GM12873 (cell line): ENCODE measurements at regions not wholly inside any gene's neighbourhood (a gene's known extent, or its start where the extent isn't known, plus 50 kb on each side); places are given as distances from the start of the nearest gene placed in this dataset.

ENCODE experiments used
- CTCF ChIP-seq: IDR thresholded peaks from 2 replicates; pipeline ENCODE4 v1.5.1; 2012; ENCODE audit warnings: low read depth, mild to moderate bottlenecking, moderate library complexity, low read length, control low read depth; ENCODE audit not compliant: insufficient read depth; ENCODE audit errors: missing control alignments

DNA sequence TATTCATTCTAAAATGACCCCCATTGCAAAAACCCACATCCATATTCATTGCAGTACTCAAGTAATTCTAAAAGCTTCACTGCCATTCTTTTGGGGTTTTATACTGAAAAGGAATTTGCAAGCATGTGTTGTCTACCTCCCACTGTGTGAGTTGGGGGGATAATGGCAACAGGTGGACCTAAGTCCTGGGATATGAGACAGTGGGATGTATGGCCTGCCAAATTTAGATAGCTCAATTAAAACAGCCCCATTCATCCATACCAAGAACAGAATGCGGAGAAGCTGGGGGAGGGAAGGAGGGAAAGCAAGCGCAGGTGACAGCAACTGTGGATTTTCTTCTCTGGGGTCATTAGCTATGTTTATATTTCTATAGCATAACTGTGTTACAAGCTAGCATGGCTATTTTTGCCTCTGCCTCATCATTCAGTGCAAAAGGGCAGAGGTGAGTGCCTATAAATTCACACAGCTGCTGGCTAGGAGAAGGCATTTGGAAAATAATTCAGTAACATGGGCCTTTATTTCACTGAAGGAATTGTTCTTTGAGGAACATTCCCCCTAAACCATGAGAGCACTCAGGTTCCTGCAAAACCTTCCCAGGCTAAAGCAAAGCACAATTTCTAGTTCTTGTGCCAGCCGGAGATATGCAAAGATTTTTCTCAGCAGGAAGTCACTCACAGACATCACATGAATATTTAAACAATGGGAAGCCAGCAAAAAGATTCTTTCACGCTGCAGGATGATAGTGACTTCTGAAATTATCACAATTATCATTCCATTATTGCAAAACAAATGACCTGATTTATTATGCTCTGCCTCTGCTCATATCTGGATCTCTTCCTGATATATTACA lies 393.9 kb upstream of the ACVR2A start:
- TF ChIP-seq CTCF: no peak

- TF ChIP-seq CTCF: no peak
Measured at GRCh38 chr2:147449323-147449991, 395.4 kb upstream of the ACVR2A start.

DNA sequence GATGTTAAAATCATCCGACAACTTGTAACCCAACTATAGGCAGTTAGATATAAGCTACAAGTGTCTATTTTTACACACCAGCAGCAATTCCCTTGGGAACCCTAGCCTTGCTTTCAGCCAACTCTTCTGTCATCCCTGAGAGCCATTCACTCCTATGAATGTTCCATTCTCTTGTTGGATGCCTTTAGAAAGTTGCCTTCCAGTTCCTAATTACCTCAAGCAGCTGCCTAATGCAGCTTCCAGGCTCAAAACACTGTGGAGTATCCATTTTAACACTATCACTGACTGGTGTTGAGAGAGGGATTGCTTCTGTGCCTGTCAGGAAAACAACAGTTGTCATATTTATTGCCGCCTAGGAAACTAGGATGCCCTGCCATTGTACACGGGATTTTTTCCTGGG lies 402.0 kb upstream of the ACVR2A start:
- TF ChIP-seq CTCF: no peak

GRCh38 chr2:147441182-147441581 lies 403.6 kb upstream of the ACVR2A start:
- TF ChIP-seq CTCF: no peak

GRCh38 chr2:147440734-147441133 lies 404.1 kb upstream of the ACVR2A start:
- TF ChIP-seq CTCF: no peak

- TF ChIP-seq CTCF: no peak
Measured at GRCh38 chr2:147439986-147440385, 404.8 kb upstream of the ACVR2A start.

GRCh38 chr2:147438882-147439281 lies 405.9 kb upstream of the ACVR2A start:
- TF ChIP-seq CTCF: no peak
